PFSK-1 (cell line): ENCODE measurements at regions not wholly inside any gene's neighbourhood (a gene's known extent, or its start where the extent isn't known, plus 50 kb on each side); places are given as distances from the start of the nearest gene placed in this dataset.

Experiments
- FOXP2 ChIP-seq: optimal IDR thresholded peaks from 2 replicates; pipeline ENCODE3; 2011; ENCODE audit warnings: borderline replicate concordance, control low read depth, inconsistent platforms; ENCODE audit not compliant: insufficient read depth; ENCODE audit errors: extremely low read length, extremely low read depth
- POLR2AphosphoS5 ChIP-seq: IDR thresholded peaks from 2 replicates; pipeline ENCODE4 v1.6.1; 2012; ENCODE audit warnings: low read depth, mild to moderate bottlenecking, control low read depth, low read length, moderate library complexity
- SIN3A ChIP-seq: IDR thresholded peaks from 2 replicates; pipeline ENCODE4 v1.6.1; 2012; ENCODE audit warnings: mild to moderate bottlenecking, low read length, moderate library complexity, borderline replicate concordance; ENCODE audit not compliant: insufficient read depth
- TAF1 ChIP-seq: IDR thresholded peaks from 2 replicates; pipeline ENCODE4 v1.6.1; 2012; ENCODE audit warnings: low read length, control low read depth, borderline replicate concordance; ENCODE audit not compliant: insufficient read depth
- TF ChIP-seq, protein P1 (sequence below), 2 experiments: IDR thresholded peaks; 2 replicates each; pipeline versions ENCODE4 v1.6.1 to v1.8.0; 2011 to 2012; ENCODE audit warnings: low read depth in 2 of 2, low read length in 2 of 2, control low read depth in 1 of 2, inconsistent platforms in 1 of 2, mild to moderate bottlenecking in 1 of 2, moderate library complexity in 1 of 2; ENCODE audit not compliant: insufficient read depth in 1 of 2

DNA sequence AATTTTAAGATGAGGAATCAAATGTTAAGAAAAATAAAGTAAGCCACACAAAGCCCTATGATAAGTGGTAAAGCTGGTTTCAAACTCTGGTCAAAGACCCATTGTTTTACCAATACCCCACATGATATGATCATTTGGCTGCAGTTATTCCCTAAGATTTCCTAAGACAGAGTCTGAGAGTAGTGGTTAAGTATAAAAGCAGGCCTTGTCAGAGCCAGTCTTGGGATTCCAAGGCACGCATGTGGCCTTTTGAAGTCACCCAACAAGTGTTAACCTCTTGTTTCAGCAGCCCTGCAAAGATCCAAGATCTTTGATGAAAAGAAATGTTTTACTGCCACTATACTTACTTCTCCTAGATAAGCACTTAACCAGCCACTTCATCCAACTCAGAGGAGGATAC, 159.2 kb downstream of the SIPA1L2 start:
- no peak for TF ChIP-seq SIN3A
- TF ChIP-seq POLR2AphosphoS5 = no peak
- TF ChIP-seq FOXP2 = no peak
- TF ChIP-seq, protein P1, sequence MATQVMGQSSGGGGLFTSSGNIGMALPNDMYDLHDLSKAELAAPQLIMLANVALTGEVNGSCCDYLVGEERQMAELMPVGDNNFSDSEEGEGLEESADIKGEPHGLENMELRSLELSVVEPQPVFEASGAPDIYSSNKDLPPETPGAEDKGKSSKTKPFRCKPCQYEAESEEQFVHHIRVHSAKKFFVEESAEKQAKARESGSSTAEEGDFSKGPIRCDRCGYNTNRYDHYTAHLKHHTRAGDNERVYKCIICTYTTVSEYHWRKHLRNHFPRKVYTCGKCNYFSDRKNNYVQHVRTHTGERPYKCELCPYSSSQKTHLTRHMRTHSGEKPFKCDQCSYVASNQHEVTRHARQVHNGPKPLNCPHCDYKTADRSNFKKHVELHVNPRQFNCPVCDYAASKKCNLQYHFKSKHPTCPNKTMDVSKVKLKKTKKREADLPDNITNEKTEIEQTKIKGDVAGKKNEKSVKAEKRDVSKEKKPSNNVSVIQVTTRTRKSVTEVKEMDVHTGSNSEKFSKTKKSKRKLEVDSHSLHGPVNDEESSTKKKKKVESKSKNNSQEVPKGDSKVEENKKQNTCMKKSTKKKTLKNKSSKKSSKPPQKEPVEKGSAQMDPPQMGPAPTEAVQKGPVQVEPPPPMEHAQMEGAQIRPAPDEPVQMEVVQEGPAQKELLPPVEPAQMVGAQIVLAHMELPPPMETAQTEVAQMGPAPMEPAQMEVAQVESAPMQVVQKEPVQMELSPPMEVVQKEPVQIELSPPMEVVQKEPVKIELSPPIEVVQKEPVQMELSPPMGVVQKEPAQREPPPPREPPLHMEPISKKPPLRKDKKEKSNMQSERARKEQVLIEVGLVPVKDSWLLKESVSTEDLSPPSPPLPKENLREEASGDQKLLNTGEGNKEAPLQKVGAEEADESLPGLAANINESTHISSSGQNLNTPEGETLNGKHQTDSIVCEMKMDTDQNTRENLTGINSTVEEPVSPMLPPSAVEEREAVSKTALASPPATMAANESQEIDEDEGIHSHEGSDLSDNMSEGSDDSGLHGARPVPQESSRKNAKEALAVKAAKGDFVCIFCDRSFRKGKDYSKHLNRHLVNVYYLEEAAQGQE (IDR thresholded peaks at IDR 0.05; ENCODE audit: insufficient read depth in 1 of 2, low read depth in 2 of 2, low read length in 2 of 2) = no peak
- no peak for TF ChIP-seq TAF1

DNA sequence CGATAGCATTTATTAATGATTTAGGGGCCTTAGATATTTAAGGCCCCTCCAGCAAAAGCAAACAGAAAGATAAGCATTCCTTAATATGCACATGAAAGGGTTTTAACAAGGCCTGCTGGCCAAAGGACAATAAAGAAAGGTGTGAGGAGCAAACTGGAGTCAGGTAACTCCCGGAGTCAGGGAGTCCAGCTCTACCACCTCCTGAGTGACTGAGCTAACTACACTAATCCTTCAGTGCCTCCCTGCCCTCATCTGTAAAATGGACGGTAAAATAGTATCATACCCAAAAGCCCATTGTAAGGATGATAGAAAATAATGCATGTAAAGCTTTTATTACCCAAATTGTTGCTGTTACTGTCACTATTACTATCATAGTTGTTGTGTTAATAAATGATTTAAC, 161.7 kb downstream of the SIPA1L2 start:
- TF ChIP-seq FOXP2 (no peak), SIN3A (no peak), TAF1 (no peak), POLR2AphosphoS5 (no peak)
- TF ChIP-seq, protein P1 (IDR thresholded peaks at IDR 0.05; ENCODE audit: insufficient read depth in 1 of 2, low read depth in 2 of 2, low read length in 2 of 2) = no peak

DNA sequence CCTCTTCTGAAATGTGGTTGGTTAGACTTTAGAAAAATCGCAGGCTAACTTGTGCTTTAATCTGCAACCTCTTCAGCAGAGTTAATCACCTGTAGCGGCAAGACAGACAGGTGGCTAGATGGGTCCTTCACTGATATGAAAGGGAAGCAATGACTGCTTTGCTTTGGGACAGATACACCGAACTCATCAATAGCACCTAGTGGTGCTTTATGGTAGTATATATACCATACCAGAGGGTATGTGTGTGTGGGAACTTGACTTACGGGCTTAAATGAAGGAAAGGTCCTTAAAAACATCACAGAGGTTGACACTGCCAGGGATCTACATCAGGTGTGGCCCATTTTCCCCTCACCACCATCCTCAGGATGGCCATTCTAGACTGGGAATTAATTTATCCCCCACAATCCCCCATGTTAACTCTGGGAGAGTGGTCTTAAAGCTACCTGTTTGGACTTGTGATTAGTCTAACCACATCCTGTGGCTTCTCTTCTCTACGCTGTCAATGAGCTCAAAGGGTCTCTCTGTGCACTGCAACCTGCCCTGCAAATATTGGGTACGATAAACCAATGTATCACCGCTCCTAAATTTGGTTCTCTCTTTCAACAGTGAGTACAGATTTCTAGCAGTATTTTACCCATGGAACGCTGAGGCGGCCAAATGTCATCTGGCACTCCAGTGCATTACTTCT, 162.7 kb downstream of the SIPA1L2 start:
- no peak for TF ChIP-seq FOXP2
- no peak for TF ChIP-seq POLR2AphosphoS5
- TF ChIP-seq, protein P1 (IDR thresholded peaks at IDR 0.05; ENCODE audit: insufficient read depth in 1 of 2, low read depth in 2 of 2, low read length in 2 of 2) = no peak
- no peak for TF ChIP-seq TAF1
- TF ChIP-seq SIN3A = no peak

DNA sequence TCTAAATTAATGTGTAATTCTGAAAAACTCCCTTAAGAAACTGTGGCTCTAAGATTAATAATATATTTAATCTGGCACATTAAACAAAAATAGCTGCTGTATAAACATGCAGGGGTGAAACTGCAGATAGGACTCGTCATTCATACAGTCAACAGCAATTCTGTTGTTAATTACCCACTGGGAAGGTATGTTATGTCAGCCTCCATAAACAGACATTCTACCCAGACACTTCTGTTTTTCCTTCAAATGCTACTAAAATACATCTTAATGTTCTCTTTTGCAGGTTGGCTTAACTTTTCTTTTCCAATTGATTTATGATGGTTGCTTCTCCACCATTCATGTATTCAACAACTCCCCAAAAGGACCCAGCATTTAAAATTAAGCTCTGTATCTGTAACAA, 165.6 kb downstream of the SIPA1L2 start:
- no peak for TF ChIP-seq SIN3A
- no peak for TF ChIP-seq FOXP2
- TF ChIP-seq, protein P1 (IDR thresholded peaks at IDR 0.05; ENCODE audit: insufficient read depth in 1 of 2, low read depth in 2 of 2, low read length in 2 of 2) = no peak
- no peak for TF ChIP-seq POLR2AphosphoS5
- no peak for TF ChIP-seq TAF1
